ENCODE measurements at regions not wholly inside any gene's neighbourhood (a gene's known extent, or its start where the extent isn't known, plus 50 kb on each side); places are given as distances from the start of the nearest gene placed in this dataset.

DNA sequence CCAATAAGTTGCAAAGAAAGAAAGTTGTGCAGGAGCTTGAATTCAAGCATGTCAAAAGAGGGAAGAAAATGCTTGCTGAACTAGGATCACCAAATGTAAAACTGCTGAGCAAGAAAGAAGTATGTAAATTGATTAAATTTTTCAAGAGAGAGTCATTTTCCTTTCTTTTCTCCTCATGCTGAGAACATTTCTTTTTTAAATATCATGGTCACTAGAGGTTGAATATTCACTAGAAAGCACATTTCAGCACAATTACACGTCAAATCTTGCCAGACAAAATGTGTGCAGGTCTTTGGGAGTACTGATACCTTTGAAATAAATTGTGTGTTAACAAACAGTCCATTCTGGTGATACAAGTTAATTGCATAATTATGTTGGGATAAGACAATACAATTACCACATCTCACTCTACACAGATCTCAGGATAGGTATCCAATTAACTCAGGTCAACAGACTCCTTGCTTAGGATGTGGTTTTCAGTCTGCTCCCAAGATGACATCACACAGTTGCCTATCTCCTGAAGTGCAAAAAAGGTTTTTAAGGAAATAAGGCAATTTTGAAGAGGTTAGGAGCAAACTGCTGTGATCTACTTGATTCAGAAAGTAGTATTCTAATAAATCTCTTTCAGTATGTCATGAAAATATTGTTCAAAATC, 862.2 kb downstream of the RPS29 start:
- Histone ChIP-seq H3K36me3 (ENCODE audit: control insufficient read depth in 4 of 4, insufficient read depth in 3 of 4, low read depth in 1 of 4, low read length in 3 of 4) (no peaks in the 10 kb centered on the region), H3K9me3 (ENCODE audit: control insufficient read depth in 4 of 4, low read length in 3 of 4) (no peaks in the 10 kb centered on the region), H3K27me3 (ENCODE audit: control insufficient read depth in 4 of 4, insufficient read depth in 4 of 4, low read length in 3 of 4) (no peaks in the 10 kb centered on the region), H3K9ac (ENCODE audit: low read depth in 1 of 2, low read length in 2 of 2) (no peak overlapping the region), H3K4me1 (ENCODE audit: control insufficient read depth in 4 of 4, insufficient read depth in 4 of 4, low read length in 3 of 4) (no peaks in the 10 kb centered on the region), H3K4me3 (ENCODE audit: low read depth in 1 of 3, low read length in 3 of 3) (no peak overlapping the region), H3K27ac (ENCODE audit: low read depth in 1 of 2, low read length in 2 of 2) (no peak overlapping the region)
- WGBS, result 22% methylated on average over 1 of the region's 1 CpG
- TF ChIP-seq RXRA (IDR thresholded peaks at IDR 0.05) (no peak), RAD21 (IDR thresholded peaks at IDR 0.05) (no peak), GABPA (IDR thresholded peaks at IDR 0.05 in 1 of 2, conservative IDR thresholded peaks at IDR 0.05 in 1 of 2) (no peak), FOXA1 (IDR thresholded peaks at IDR 0.05) (no peak), TAF1 (conservative IDR thresholded peaks at IDR 0.05) (no peak), JUND (IDR thresholded peaks at IDR 0.05) (no peak), HNF4G (IDR thresholded peaks at IDR 0.05) (no peak), YY1 (IDR thresholded peaks at IDR 0.05) (no peak), NR2F2 (IDR thresholded peaks at IDR 0.05) (no peak), FOXA2 (IDR thresholded peaks at IDR 0.05) (no peak), EGR1 (IDR thresholded peaks at IDR 0.05; ENCODE audit: low read depth in 2 of 2) (no peak), SP1 (IDR thresholded peaks at IDR 0.05) (no peak)
- TF ChIP-seq, protein P1, sequence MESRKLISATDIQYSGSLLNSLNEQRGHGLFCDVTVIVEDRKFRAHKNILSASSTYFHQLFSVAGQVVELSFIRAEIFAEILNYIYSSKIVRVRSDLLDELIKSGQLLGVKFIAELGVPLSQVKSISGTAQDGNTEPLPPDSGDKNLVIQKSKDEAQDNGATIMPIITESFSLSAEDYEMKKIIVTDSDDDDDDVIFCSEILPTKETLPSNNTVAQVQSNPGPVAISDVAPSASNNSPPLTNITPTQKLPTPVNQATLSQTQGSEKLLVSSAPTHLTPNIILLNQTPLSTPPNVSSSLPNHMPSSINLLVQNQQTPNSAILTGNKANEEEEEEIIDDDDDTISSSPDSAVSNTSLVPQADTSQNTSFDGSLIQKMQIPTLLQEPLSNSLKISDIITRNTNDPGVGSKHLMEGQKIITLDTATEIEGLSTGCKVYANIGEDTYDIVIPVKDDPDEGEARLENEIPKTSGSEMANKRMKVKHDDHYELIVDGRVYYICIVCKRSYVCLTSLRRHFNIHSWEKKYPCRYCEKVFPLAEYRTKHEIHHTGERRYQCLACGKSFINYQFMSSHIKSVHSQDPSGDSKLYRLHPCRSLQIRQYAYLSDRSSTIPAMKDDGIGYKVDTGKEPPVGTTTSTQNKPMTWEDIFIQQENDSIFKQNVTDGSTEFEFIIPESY (IDR thresholded peaks at IDR 0.05), result no peak
- TF ChIP-seq, protein P2, sequence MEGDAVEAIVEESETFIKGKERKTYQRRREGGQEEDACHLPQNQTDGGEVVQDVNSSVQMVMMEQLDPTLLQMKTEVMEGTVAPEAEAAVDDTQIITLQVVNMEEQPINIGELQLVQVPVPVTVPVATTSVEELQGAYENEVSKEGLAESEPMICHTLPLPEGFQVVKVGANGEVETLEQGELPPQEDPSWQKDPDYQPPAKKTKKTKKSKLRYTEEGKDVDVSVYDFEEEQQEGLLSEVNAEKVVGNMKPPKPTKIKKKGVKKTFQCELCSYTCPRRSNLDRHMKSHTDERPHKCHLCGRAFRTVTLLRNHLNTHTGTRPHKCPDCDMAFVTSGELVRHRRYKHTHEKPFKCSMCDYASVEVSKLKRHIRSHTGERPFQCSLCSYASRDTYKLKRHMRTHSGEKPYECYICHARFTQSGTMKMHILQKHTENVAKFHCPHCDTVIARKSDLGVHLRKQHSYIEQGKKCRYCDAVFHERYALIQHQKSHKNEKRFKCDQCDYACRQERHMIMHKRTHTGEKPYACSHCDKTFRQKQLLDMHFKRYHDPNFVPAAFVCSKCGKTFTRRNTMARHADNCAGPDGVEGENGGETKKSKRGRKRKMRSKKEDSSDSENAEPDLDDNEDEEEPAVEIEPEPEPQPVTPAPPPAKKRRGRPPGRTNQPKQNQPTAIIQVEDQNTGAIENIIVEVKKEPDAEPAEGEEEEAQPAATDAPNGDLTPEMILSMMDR (IDR thresholded peaks at IDR 0.05; ENCODE audit: low read depth, low read length, missing input control), result no peak
- TF ChIP-seq, protein P3, sequence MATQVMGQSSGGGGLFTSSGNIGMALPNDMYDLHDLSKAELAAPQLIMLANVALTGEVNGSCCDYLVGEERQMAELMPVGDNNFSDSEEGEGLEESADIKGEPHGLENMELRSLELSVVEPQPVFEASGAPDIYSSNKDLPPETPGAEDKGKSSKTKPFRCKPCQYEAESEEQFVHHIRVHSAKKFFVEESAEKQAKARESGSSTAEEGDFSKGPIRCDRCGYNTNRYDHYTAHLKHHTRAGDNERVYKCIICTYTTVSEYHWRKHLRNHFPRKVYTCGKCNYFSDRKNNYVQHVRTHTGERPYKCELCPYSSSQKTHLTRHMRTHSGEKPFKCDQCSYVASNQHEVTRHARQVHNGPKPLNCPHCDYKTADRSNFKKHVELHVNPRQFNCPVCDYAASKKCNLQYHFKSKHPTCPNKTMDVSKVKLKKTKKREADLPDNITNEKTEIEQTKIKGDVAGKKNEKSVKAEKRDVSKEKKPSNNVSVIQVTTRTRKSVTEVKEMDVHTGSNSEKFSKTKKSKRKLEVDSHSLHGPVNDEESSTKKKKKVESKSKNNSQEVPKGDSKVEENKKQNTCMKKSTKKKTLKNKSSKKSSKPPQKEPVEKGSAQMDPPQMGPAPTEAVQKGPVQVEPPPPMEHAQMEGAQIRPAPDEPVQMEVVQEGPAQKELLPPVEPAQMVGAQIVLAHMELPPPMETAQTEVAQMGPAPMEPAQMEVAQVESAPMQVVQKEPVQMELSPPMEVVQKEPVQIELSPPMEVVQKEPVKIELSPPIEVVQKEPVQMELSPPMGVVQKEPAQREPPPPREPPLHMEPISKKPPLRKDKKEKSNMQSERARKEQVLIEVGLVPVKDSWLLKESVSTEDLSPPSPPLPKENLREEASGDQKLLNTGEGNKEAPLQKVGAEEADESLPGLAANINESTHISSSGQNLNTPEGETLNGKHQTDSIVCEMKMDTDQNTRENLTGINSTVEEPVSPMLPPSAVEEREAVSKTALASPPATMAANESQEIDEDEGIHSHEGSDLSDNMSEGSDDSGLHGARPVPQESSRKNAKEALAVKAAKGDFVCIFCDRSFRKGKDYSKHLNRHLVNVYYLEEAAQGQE (IDR thresholded peaks at IDR 0.05), result no peak
- no peak for DNase-seq (ENCODE audit: low spot score)

DNA sequence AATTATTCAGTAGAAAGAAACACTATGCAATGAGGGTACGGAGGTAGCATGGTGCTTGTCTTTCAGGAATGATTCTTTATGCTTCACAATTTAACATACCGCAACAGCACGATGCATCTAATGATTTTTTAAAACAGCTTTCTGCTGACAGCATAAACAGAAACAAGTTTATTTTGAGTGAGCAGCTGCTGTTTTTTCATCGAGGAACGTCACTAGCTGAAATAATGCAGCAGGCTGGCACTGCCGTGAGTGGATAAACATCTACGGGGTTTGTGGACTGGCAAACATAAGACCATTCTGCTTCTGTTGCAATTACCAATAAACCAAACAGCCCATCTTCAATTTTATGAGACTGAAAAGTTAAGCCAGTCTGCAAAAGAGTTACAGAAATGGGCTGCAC, 871.8 kb downstream of the RPS29 start:
- no peak overlapping the region for H3K27ac ChIP-seq (ENCODE audit: low read depth in 1 of 2, low read length in 2 of 2)
- 74% methylated on average over 7 of the region's 7 CpGs for WGBS
- no peaks in the 10 kb centered on the region for H3K27me3 ChIP-seq (ENCODE audit: control insufficient read depth in 4 of 4, insufficient read depth in 4 of 4, low read length in 3 of 4)
- DNase-seq (ENCODE audit: low spot score), result no peak
- no peaks in the 10 kb centered on the region for H3K9me3 ChIP-seq (ENCODE audit: control insufficient read depth in 4 of 4, low read length in 3 of 4)
- no peak overlapping the region for H3K9ac ChIP-seq (ENCODE audit: low read depth in 1 of 2, low read length in 2 of 2)
- no peaks in the 10 kb centered on the region for H3K4me1 ChIP-seq (ENCODE audit: control insufficient read depth in 4 of 4, insufficient read depth in 4 of 4, low read length in 3 of 4)
- H3K4me3 ChIP-seq (ENCODE audit: low read depth in 1 of 3, low read length in 3 of 3), result no peak overlapping the region
- H3K36me3 ChIP-seq (ENCODE audit: control insufficient read depth in 4 of 4, insufficient read depth in 3 of 4, low read depth in 1 of 4, low read length in 3 of 4), result no peaks in the 10 kb centered on the region
- TF ChIP-seq SP1 (IDR thresholded peaks at IDR 0.05) (no peak), NR2F2 (IDR thresholded peaks at IDR 0.05) (no peak), FOXA2 (IDR thresholded peaks at IDR 0.05) (no peak), GABPA (IDR thresholded peaks at IDR 0.05 in 1 of 2, conservative IDR thresholded peaks at IDR 0.05 in 1 of 2) (no peak), EGR1 (IDR thresholded peaks at IDR 0.05; ENCODE audit: low read depth in 2 of 2) (no peak), YY1 (IDR thresholded peaks at IDR 0.05) (no peak), HNF4A (conservative IDR thresholded peaks at IDR 0.05) (no peak), FOXA1 (IDR thresholded peaks at IDR 0.05) (no peak), RAD21 (IDR thresholded peaks at IDR 0.05) (no peak), HNF4G (IDR thresholded peaks at IDR 0.05) (no peak)
- TF ChIP-seq, protein P3 (IDR thresholded peaks at IDR 0.05), result no peak
- TF ChIP-seq, protein P1 (IDR thresholded peaks at IDR 0.05), result no peak
